ENCODE measurements at regions not wholly inside any gene's neighbourhood (a gene's known extent, or its start where the extent isn't known, plus 50 kb on each side); places are given as distances from the start of the nearest gene placed in this dataset.

- TF ChIP-seq, protein P1, sequence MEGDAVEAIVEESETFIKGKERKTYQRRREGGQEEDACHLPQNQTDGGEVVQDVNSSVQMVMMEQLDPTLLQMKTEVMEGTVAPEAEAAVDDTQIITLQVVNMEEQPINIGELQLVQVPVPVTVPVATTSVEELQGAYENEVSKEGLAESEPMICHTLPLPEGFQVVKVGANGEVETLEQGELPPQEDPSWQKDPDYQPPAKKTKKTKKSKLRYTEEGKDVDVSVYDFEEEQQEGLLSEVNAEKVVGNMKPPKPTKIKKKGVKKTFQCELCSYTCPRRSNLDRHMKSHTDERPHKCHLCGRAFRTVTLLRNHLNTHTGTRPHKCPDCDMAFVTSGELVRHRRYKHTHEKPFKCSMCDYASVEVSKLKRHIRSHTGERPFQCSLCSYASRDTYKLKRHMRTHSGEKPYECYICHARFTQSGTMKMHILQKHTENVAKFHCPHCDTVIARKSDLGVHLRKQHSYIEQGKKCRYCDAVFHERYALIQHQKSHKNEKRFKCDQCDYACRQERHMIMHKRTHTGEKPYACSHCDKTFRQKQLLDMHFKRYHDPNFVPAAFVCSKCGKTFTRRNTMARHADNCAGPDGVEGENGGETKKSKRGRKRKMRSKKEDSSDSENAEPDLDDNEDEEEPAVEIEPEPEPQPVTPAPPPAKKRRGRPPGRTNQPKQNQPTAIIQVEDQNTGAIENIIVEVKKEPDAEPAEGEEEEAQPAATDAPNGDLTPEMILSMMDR (IDR thresholded peaks at IDR 0.05 in 4 of 5, conservative IDR thresholded peaks at IDR 0.05 in 1 of 5) = no peak
- no peak for TF ChIP-seq POLR2A (IDR thresholded peaks at IDR 0.05)
Observed at GRCh38 chr4:181077341-181077740, 1165.9 kb upstream of the TENM3 start.

Measured in gastrocnemius medialis (tissue), 4 donors.